GM12892 (cell line): ENCODE measurements at regions not wholly inside any gene's neighbourhood (a gene's known extent, or its start where the extent isn't known, plus 50 kb on each side); places are given as distances from the start of the nearest gene placed in this dataset.
A peak's percentile ranks its signal among the peaks of the same experiment; 100 is the strongest.

ENCODE experiments used
- DNase-seq: peaks from one replicate; pipeline ENCODE4 v3.0.0; 2011; ENCODE audit not compliant: insufficient read length
- FAIRE-seq: peaks from 2 replicates; lab custom pipeline; 2011; peaks lifted over from hg19 to GRCh38; lab: Jason Lieb, UNC
- POLR2A ChIP-seq: IDR thresholded peaks from 2 replicates; pipeline ENCODE4 v1.6.1; 2011; ENCODE audit warnings: low read depth, low read length, control low read depth
- POLR2AphosphoS5 ChIP-seq: IDR thresholded peaks from 2 replicates; pipeline ENCODE4 v1.6.1; 2011; ENCODE audit warnings: low read depth, low read length, control low read depth
- TAF1 ChIP-seq: IDR thresholded peaks from 2 replicates; pipeline ENCODE4 v1.6.1; 2011; ENCODE audit warnings: low read depth, mild to moderate bottlenecking, control low read depth, low read length, borderline replicate concordance

DNA sequence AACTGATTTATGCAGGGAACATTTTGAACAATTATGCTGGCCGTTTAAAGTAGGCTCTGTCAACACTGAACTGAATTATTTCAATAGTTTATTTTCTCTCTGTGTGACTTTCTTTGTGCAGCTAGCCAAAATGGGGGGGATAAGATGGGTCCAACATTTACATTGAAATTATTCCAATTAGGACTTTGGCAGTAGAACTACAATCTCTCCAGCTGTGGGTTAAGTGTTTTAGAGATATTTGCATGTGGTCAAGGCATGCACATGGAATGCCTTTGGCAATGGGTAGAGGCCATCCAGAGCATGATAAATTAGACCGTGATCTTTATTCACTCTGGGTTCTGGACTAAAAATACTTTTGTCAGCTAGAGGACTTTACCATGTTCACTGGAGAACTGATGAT is 107.9 kb upstream of the ELOVL6 start:
- FAIRE-seq (no peak), DNase-seq (no peak)
- TF ChIP-seq TAF1, result no peak
- TF ChIP-seq POLR2A, result no peak
- TF ChIP-seq POLR2AphosphoS5, result no peak

DNA sequence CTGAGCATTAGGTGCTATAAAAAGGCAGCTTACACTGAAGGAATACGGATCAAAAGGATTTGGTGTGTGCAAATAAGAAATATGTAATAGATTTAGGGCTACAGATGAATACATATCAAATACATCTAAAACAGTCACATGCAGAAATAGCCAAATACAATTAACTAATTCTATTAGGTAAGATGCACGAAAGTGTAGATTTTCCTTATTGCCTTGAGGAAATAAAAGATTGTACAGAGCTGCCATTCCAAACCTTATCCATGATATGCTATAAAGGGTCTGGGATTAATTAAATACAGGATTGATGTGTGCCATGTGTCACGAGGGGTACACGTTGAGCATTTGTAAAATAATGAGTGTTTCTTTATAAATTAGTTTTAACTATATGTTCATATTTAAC is 107.0 kb upstream of the ELOVL6 start:
- no peak for DNase-seq
- no peak for FAIRE-seq
- TF ChIP-seq POLR2AphosphoS5 (no peak), TAF1 (no peak), POLR2A (no peak)

DNA sequence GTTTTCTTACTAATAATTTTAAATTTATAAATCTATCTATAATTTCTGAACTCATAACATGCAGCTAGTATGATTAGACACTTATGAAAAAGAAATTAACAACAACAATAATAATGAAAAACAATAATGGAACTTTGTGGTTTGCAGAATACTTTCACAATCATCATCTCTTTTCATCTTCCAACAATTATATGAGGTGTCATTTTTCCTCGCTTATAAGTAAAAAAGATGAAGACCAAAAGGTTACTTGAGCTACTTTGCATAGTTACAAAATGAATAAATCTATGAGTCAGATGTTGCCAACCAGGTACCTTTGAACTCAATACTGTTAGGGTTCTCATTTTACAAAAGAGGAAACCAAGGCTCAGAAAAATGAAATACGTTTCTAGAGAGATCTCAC is 98.5 kb upstream of the ELOVL6 start:
- DNase-seq (no peak), FAIRE-seq (no peak)
- TF ChIP-seq POLR2A, result no peak
- TF ChIP-seq TAF1, result no peak
- no peak for TF ChIP-seq POLR2AphosphoS5

DNA sequence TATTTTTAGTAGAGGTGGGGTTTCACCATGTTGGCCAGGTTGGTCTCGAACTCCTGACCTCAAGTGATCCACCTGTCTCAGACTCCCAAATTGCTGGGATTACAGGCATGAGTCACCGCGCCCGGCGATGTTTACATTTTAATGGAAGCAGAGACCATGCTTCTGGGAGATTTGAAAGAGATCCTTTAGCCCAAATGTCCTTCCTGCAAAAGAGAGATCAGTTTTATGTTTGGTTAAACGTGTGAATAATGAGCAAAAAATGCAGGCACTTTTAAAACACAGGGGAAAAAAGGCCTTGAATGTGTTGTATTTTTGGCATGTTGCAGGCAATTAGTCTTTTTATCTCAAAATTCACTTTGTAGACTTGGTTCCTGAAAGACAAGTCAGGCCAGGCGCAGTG is 95.8 kb upstream of the ELOVL6 start:
- DNase-seq (no peak), FAIRE-seq (no peak)
- no peak for TF ChIP-seq POLR2AphosphoS5
- TF ChIP-seq TAF1, result no peak
- no peak for TF ChIP-seq POLR2A

DNA sequence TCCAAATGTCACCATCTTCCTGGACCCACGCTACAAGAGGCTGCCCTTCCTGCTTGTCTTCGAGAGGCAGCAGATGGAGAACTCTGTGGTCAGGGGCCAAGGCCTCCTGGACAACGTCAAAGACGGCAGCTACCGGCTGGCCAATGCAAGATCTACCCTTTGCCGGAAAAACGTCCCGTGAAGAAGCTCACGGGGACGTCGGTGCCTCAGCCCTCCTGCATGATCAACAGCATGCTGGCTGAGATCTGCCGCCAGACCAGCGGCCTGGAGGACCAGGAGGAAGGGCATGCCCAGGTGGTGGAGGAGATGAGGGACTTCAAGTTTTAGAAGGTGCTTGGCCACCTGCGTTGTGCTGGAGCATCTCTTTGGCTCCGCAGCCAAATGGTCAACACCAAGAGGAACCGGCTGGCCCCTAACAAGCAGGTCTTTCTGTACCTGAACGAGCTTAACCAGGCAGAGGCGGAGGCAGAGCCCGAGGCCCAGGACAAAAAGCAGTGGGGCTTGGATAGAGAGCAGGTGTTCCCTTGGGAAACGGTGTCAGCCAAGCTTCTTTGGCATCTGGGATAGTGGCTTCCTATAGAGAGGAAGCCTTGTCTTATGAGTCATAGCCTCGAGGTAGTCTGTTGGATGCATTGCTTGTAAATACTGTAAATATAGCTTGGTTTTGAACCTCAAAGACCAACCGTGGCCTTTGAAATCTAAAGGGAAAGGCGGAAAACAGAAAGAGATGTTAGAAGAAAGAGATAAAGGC is 94.8 kb upstream of the ELOVL6 start:
- FAIRE-seq (no peak), DNase-seq (no peak)
- TF ChIP-seq TAF1 (no peak), POLR2A (no peak), POLR2AphosphoS5 (no peak)

DNA sequence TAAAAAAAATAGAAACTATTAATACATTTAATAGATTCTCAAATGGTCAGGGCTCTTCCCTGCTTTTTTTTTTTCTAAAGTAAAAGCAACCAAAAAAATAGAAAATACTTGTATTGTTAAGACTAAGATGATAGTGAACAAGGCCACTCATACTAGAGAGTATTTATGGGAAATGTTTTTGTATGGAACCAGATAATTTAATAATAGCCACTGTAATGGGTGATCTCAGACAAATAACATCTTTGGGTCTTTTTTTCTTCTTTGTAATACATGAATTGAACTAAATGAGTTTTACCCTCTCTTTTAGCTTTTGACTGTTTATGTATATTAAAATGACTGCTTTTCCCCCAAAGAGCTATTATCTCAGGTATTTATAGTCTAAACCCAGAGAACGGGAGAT is 92.1 kb upstream of the ELOVL6 start:
- no peak for FAIRE-seq

DNA sequence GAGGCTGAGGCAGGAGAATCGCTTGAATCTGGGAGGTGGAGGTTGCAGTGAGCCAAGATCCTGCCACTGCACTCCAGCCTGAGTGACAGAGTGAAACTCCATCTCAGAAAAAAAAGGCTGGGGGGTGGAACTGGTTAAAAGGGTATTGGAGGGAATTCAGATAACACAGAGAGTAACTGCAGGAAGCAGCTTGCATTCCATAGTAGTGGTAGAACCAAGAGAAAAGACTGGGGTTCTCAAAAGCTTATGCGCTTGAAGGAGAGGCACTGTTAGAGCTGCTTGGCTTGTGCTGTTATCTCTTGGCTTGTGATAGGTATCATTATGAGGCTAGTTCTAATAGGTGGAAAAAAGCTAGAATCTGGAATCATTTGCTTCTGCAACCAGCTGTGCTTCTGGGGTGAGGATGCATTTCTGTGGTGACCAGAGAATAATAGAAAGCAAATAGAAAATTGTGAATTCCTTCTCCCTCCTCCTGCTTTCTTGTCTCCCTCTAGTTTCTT is 91.2 kb upstream of the ELOVL6 start:
- no peak for TF ChIP-seq POLR2A
- no peak for TF ChIP-seq TAF1
- TF ChIP-seq POLR2AphosphoS5, result no peak
- DNase-seq (no peak), FAIRE-seq (no peak)

More for the DNA sequence above, 92.1 kb upstream of the ELOVL6 start:
- no peak for TF ChIP-seq POLR2AphosphoS5
- no peak for TF ChIP-seq POLR2A
- TF ChIP-seq TAF1, result no peak
- no peak for DNase-seq

DNA sequence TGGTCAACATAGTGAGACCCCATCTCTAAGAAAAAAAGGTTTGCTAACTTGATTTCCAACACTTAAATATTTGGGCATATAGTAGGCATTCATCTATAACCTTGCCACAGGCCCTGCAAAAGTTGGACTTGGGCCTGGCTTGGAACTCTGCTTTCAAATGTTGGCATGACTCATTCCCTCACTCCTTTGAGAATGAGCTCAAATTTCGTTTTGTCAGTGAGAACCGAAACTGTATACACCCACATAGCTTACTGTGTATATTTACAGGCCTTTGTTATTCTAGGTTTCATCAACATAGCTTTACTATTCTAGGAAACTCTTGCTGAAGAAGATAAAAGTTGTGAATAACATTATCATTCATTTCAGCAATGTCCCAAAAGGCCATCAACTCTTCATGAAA is 88.7 kb upstream of the ELOVL6 start:
- TF ChIP-seq POLR2AphosphoS5 (no peak), TAF1 (no peak), POLR2A (no peak)
- DNase-seq (peak; percentile 38), FAIRE-seq (peak; percentile 81)

DNA sequence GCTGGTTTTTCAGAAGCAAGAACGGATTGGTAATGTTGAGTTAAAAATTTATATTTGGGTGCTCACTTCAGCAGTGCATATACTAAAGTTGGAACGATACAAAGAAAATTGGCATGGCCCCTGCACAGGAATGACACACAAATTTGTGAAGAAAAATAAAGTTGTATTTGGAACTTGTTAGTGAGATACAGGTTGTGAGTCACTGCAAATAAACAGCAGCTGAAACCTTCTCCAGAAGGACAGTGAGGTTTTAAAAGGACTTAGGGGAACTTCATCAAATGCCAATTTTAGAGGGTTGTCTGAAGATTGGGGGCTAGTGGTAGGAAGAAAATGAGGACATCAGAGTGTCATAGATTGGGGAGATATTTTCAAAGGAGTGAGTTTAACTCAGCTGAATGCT is 79.7 kb upstream of the ELOVL6 start:
- FAIRE-seq, result no peak
- TF ChIP-seq POLR2A (no peak), POLR2AphosphoS5 (no peak), TAF1 (no peak)
- DNase-seq, result no peak

DNA sequence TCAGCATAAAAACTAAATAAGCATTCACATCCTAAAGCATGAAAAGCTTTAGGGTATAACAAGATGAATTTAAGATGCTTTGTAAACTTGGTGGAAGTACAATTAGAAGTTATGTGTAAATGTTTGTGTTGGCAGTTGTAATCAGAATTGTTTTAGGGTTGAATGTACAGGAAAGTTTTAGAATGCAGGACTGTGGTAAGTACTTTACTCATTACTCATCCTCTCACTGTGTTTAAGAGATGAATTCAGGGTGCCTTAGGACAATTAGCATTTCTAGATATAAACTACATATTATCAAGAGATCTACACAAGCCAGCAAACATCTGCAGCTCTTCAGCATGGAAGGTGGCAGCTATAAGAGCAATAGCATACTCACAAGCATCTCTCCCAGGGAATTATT is 77.5 kb upstream of the ELOVL6 start:
- DNase-seq (no peak), FAIRE-seq (no peak)
- TF ChIP-seq TAF1, result no peak
- TF ChIP-seq POLR2AphosphoS5, result no peak
- TF ChIP-seq POLR2A, result no peak

DNA sequence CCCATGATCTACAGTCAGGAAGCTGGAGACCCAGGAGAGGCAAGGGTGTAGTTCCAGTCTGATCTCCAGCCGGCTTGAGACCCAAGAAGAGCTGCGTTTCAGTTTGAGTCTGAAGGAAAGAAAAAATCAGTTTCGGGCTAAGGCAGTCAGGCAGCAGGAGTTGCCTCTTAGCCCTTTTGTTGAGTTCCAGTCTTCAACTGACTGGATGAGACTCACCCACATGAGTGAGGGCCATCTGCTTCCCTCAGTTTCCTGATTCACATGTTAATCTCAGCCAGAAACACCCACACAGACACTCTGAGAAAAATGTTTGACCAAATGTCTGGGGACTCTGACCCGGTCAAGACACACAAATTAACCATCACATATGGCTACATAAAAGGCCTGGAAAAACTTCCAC is 73.6 kb upstream of the ELOVL6 start:
- DNase-seq (no peak), FAIRE-seq (no peak)

More for the DNA sequence above, 73.6 kb upstream of the ELOVL6 start:
- TF ChIP-seq POLR2A, result no peak
- no peak for TF ChIP-seq POLR2AphosphoS5
- no peak for TF ChIP-seq TAF1
